ENCODE measurements at regions not wholly inside any gene's neighbourhood (a gene's known extent, or its start where the extent isn't known, plus 50 kb on each side); places are given as distances from the start of the nearest gene placed in this dataset.

- no peak for DNase-seq
Observed at GRCh38 chr2:45180779-45181178, 171.5 kb upstream of the SIX2 start.

GRCh38 chr2:45180033-45180746 lies 170.9 kb upstream of the SIX2 start:
- no peak for DNase-seq

- no peak for DNase-seq
Observed at GRCh38 chr2:45178854-45179253, 169.6 kb upstream of the SIX2 start.

- no peak for DNase-seq
Observed at GRCh38 chr2:45178359-45178758, 169.1 kb upstream of the SIX2 start.

- peak in 1 of 56 donors; percentile 4 for DNase-seq
Observed at GRCh38 chr2:45177870-45178269, 168.6 kb upstream of the SIX2 start.

GRCh38 chr2:45176390-45176789 lies 167.1 kb upstream of the SIX2 start:
- no peak for DNase-seq

GRCh38 chr2:45173513-45173912 lies 164.3 kb upstream of the SIX2 start:
- DNase-seq, result no peak

- no peak for DNase-seq
Observed at GRCh38 chr2:45172760-45173392, 163.6 kb upstream of the SIX2 start.

GRCh38 chr2:45172142-45172541 lies 162.9 kb upstream of the SIX2 start:
- DNase-seq, result no peak

GRCh38 chr2:45171136-45171501 lies 161.9 kb upstream of the SIX2 start:
- DNase-seq, result no peak

- DNase-seq, result no peak
Observed at GRCh38 chr2:45170191-45171135, 161.2 kb upstream of the SIX2 start.

GRCh38 chr2:45169339-45170190 lies 160.3 kb upstream of the SIX2 start:
- no peak for DNase-seq

- DNase-seq, result no peak
Observed at GRCh38 chr2:45168711-45169338, 159.6 kb upstream of the SIX2 start.

GRCh38 chr2:45167920-45168629 lies 158.8 kb upstream of the SIX2 start:
- DNase-seq, result no peak

- no peak for DNase-seq
Observed at GRCh38 chr2:45166229-45166890, 157.1 kb upstream of the SIX2 start.

GRCh38 chr2:45162711-45163110 lies 153.5 kb upstream of the SIX2 start:
- no peak for DNase-seq

GRCh38 chr2:45156605-45157004 lies 147.4 kb upstream of the SIX2 start:
- no peak for DNase-seq

GRCh38 chr2:45154606-45155155 lies 145.4 kb upstream of the SIX2 start:
- no peak for DNase-seq

GRCh38 chr2:45154144-45154543 lies 144.9 kb upstream of the SIX2 start:
- DNase-seq, result no peak

Data from nucleus accumbens (tissue), 56 donors.